HCT116 (cell line): ENCODE measurements at regions not wholly inside any gene's neighbourhood (a gene's known extent, or its start where the extent isn't known, plus 50 kb on each side); places are given as distances from the start of the nearest gene placed in this dataset.

Source experiments
- ATAC-seq: fragments of 200-7000 bp; cut with Tn5 transposase; 2 replicates; pipeline ENCODE4 v1.9.1; 2020; ENCODE audit warnings: mild to moderate bottlenecking, moderate library complexity
- BruUV-seq: library from RNA; stranded (reverse); fragments of 400-500 nt; replicated peaks from 2 replicates; lab custom pipeline; 2021; lab: Mats Ljungman, UMichigan
- CTCF ChIA-PET: fragments of 300-600 bp; sonication (Branson Sonifier 250); formaldehyde crosslinking; loops from one replicate; lab custom pipeline; 2021; ENCODE audit warnings: antibody characterized with exemption; lab: Charles Lee
- POLR2A ChIA-PET: fragments of 300-600, 350-600 bp; sonication (Branson Sonifier 250); formaldehyde crosslinking; loops from one replicate; lab custom pipeline; 2021; ENCODE audit warnings: antibody characterized with exemption; lab: Charles Lee
- RAD21 ChIA-PET, 2 experiments: fragments of 300-600 bp; sonication (Branson Sonifier 250); formaldehyde crosslinking; loops; one replicate each; lab custom pipeline; 2023; ENCODE audit warnings: low total read pairs in 2 of 2; ENCODE audit not compliant: uncharacterized antibody in 2 of 2, unreplicated experiment in 2 of 2, low non-redundant PET in 1 of 2; lab: Charles Lee
- DNase-seq: peaks from one replicate; pipeline ENCODE4 v3.0.0-alpha.2; 2010; ENCODE audit warnings: low read depth, low spot score
- H2AFZ ChIP-seq: fragments of 200-600 bp; shearing (Covaris generic), sonication (generic); 2 replicates; pipeline ENCODE4 v1.6.1; 2017; ENCODE audit warnings: low read depth, mixed run types, mixed read lengths, antibody characterized with exemption, low read length; ENCODE audit not compliant: poor library complexity, severe bottlenecking
- H3K27ac ChIP-seq: 2 replicates; pipeline ENCODE4 v1.5.1; 2012; ENCODE audit warnings: low read depth, low read length
- H3K27me3 ChIP-seq: fragments of 200-600 bp; sonication (generic); 2 replicates; pipeline ENCODE4 v1.6.1; 2016; ENCODE audit warnings: mixed run types, low read length, mixed read lengths; ENCODE audit not compliant: insufficient read depth
- H3K36me3 ChIP-seq, 2 experiments: fragments of 200-500 bp in 1 of 2; fragments of 200-600 bp in 1 of 2; sonication (Bioruptor generic) in 1 of 2; sonication (generic) in 1 of 2; 2 replicates each; pipeline versions ENCODE4 v1.5.1 to v1.6.1; 2014 to 2016; ENCODE audit warnings: low read length in 2 of 2, inconsistent platforms in 1 of 2, mixed read lengths in 1 of 2, mixed run types in 1 of 2; ENCODE audit not compliant: insufficient read depth in 2 of 2, control insufficient read depth in 1 of 2
- H3K4me1 ChIP-seq, 2 experiments: fragments of 200-600 bp in 1 of 2; sonication (generic) in 1 of 2; 2 replicates each; pipeline versions ENCODE4 v1.5.1 to v1.6.1; 2012 to 2017; ENCODE audit warnings: low read length in 2 of 2, inconsistent platforms in 1 of 2, mild to moderate bottlenecking in 1 of 2, mixed read lengths in 1 of 2, mixed run types in 1 of 2, moderate library complexity in 1 of 2; ENCODE audit not compliant: insufficient read depth in 2 of 2, control insufficient read depth in 1 of 2
- H3K4me2 ChIP-seq: fragments of 200-600 bp; sonication (generic); 2 replicates; pipeline ENCODE4 v1.6.1; 2017; ENCODE audit warnings: mixed run types, low read length, mixed read lengths
- H3K4me3 ChIP-seq, 2 experiments: fragments of 200-600 bp in 1 of 2; sonication (generic) in 1 of 2; replicated peaks in 1 of 2; 2 replicates each; pipeline ENCODE4 v1.5.1; 2011 to 2016; ENCODE audit warnings: low read length in 2 of 2, control low read depth in 1 of 2, low read depth in 1 of 2, mild to moderate bottlenecking in 1 of 2, mixed read lengths in 1 of 2, mixed run types in 1 of 2
- H3K79me2 ChIP-seq: fragments of 200-600 bp; sonication (generic); 2 replicates; pipeline ENCODE4 v1.6.1; 2017; ENCODE audit warnings: mild to moderate bottlenecking, mixed run types, low read length, moderate library complexity, mixed read lengths; ENCODE audit not compliant: insufficient read depth
- H3K9ac ChIP-seq: fragments of 200-600 bp; sonication (generic); 2 replicates; pipeline ENCODE4 v1.6.1; 2016; ENCODE audit warnings: low read length, mixed read lengths
- H3K9me2 ChIP-seq: fragments of 200-600 bp; sonication (generic), shearing (Covaris generic); 2 replicates; pipeline ENCODE4 v1.6.1; 2017; ENCODE audit warnings: mixed run types, mild to moderate bottlenecking, moderate library complexity; ENCODE audit not compliant: insufficient read depth
- H3K9me3 ChIP-seq, 2 experiments: fragments of 200-500 bp in 1 of 2; fragments of 200-600 bp in 1 of 2; sonication (Bioruptor generic) in 1 of 2; sonication (generic) in 1 of 2; 2 replicates each; pipeline ENCODE4 v1.6.1; 2014 to 2017; ENCODE audit warnings: low read length in 2 of 2, mixed read lengths in 2 of 2, inconsistent platforms in 1 of 2, low read depth in 1 of 2, mild to moderate bottlenecking in 1 of 2, mixed run types in 1 of 2, moderate library complexity in 1 of 2; ENCODE audit not compliant: control insufficient read depth in 1 of 2, insufficient read depth in 1 of 2
- H4K20me1 ChIP-seq: fragments of 200-600 bp; sonication (generic), shearing (Covaris generic); 2 replicates; pipeline ENCODE4 v1.6.1; 2017; ENCODE audit warnings: mixed run types, mild to moderate bottlenecking, moderate library complexity; ENCODE audit not compliant: insufficient read depth
- CEBPB ChIP-seq: IDR thresholded peaks from 2 replicates; pipeline ENCODE4 v1.6.1; 2012; ENCODE audit warnings: low read depth
- EGR1 ChIP-seq: IDR thresholded peaks from 2 replicates; pipeline ENCODE4 v1.6.1; 2012; ENCODE audit warnings: low read depth
- EZH2phosphoT487 ChIP-seq: fragments of 200-600 bp; IDR thresholded peaks from 2 replicates; pipeline ENCODE4 v1.6.1; 2018; ENCODE audit warnings: antibody characterized with exemption, borderline replicate concordance
- JUND ChIP-seq: IDR thresholded peaks from 2 replicates; pipeline ENCODE4 v1.6.1; 2012
- POLR2AphosphoS5 ChIP-seq: IDR thresholded peaks from 2 replicates; pipeline ENCODE4 v1.6.1; 2011; ENCODE audit warnings: mild to moderate bottlenecking, low read depth, low read length, moderate library complexity
- RAD21 ChIP-seq: IDR thresholded peaks from 2 replicates; pipeline ENCODE4 v1.6.1; 2012; ENCODE audit warnings: low read depth, mild to moderate bottlenecking
- SP1 ChIP-seq: IDR thresholded peaks from 2 replicates; pipeline ENCODE4 v1.6.1; 2012; ENCODE audit warnings: low read depth
- SRF ChIP-seq: IDR thresholded peaks from 2 replicates; pipeline ENCODE4 v1.6.1; 2012; ENCODE audit warnings: low read depth
- TCF7L2 ChIP-seq: IDR thresholded peaks from 2 replicates; pipeline ENCODE4 v1.7.0; 2011; ENCODE audit warnings: borderline replicate concordance, inconsistent platforms; ENCODE audit not compliant: insufficient read depth, insufficient read length; ENCODE audit errors: extremely low read depth
- YY1 ChIP-seq: IDR thresholded peaks from 2 replicates; pipeline ENCODE4 v1.6.1; 2011; ENCODE audit warnings: low read length, low read depth, moderate library complexity, mild to moderate bottlenecking; ENCODE audit not compliant: insufficient replicate concordance; ENCODE audit errors: extremely low read depth
- intact Hi-C: fragments of 100-400 bp; cut with micrococcal nuclease; formaldehyde crosslinking; loops from 2 replicates; pipeline ENCODE4 v1.10.0; 2022
- TF ChIP-seq, protein P1 (sequence below): IDR thresholded peaks from 2 replicates; pipeline ENCODE4 v1.6.1; 2012
- TF ChIP-seq, protein P2 (sequence below): IDR thresholded peaks from 2 replicates; pipeline ENCODE4 v1.6.1; 2012
- TF ChIP-seq, protein P3 (sequence below): IDR thresholded peaks from 2 replicates; pipeline ENCODE4 v1.6.1; 2011; ENCODE audit warnings: mild to moderate bottlenecking, low read length, moderate library complexity; ENCODE audit not compliant: insufficient replicate concordance; ENCODE audit errors: extremely low read depth

GRCh38 chr5:61821561-61821960 lies 484.4 kb upstream of the KIF2A start:
- H3K4me2 ChIP-seq: no peak overlapping the region
- POLR2A ChIA-PET: no interaction called here
- H2AFZ ChIP-seq: no peak overlapping the region
- no peaks in the 10 kb centered on the region for H4K20me1 ChIP-seq
- DNase-seq: no peak
- intact Hi-C loops: no loop called here
- H3K9me3 ChIP-seq: no peaks in the 10 kb centered on the region
- H3K36me3 ChIP-seq: no peaks in the 10 kb centered on the region
- no peaks in the 10 kb centered on the region for H3K79me2 ChIP-seq
- H3K4me3 ChIP-seq: no peak overlapping the region
- H3K27ac ChIP-seq: no peak overlapping the region
- CTCF ChIA-PET: interaction anchor here (1.1 kb wide), 1 partner anchor 1203 kb away, joined by 3 read pairs; no protein-coding TSS in a partner anchor
- H3K27me3 ChIP-seq: peaks cover 31% of the 10 kb centered on the region
- RAD21 ChIA-PET: no interaction called here
- H3K4me1 ChIP-seq: no peaks in the 10 kb centered on the region
- H3K9ac ChIP-seq: no peak overlapping the region
- TF ChIP-seq EGR1 (no peak), SRF (no peak), YY1 (no peak), SP1 (no peak), POLR2AphosphoS5 (no peak), RAD21 (no peak), EZH2phosphoT487 (no peak), JUND (no peak), CEBPB (no peak), TCF7L2 (no peak)
- TF ChIP-seq, protein P1, sequence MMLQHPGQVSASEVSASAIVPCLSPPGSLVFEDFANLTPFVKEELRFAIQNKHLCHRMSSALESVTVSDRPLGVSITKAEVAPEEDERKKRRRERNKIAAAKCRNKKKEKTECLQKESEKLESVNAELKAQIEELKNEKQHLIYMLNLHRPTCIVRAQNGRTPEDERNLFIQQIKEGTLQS: no peak
- TF ChIP-seq, protein P2, sequence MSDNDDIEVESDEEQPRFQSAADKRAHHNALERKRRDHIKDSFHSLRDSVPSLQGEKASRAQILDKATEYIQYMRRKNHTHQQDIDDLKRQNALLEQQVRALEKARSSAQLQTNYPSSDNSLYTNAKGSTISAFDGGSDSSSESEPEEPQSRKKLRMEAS: no peak
- TF ChIP-seq, protein P3, sequence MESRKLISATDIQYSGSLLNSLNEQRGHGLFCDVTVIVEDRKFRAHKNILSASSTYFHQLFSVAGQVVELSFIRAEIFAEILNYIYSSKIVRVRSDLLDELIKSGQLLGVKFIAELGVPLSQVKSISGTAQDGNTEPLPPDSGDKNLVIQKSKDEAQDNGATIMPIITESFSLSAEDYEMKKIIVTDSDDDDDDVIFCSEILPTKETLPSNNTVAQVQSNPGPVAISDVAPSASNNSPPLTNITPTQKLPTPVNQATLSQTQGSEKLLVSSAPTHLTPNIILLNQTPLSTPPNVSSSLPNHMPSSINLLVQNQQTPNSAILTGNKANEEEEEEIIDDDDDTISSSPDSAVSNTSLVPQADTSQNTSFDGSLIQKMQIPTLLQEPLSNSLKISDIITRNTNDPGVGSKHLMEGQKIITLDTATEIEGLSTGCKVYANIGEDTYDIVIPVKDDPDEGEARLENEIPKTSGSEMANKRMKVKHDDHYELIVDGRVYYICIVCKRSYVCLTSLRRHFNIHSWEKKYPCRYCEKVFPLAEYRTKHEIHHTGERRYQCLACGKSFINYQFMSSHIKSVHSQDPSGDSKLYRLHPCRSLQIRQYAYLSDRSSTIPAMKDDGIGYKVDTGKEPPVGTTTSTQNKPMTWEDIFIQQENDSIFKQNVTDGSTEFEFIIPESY: no peak
- no peaks in the 10 kb centered on the region for H3K9me2 ChIP-seq
- no TSS peak for BruUV-seq
- ATAC-seq: no peak
